Endothelial cell of umbilical vein (primary cell): ENCODE measurements at regions not wholly inside any gene's neighbourhood (a gene's known extent, or its start where the extent isn't known, plus 50 kb on each side); places are given as distances from the start of the nearest gene placed in this dataset.

Source experiments
- BruUV-seq: library from RNA; stranded (reverse); fragments of 400-500 nt; replicated peaks from 2 replicates; lab custom pipeline; 2021; lab: Mats Ljungman, UMichigan
- CTCF ChIA-PET: fragments of 300-600, 350-600 bp; sonication (Branson Sonifier 250); formaldehyde crosslinking; loops from one replicate; lab custom pipeline; 2021; ENCODE audit warnings: antibody characterized with exemption, inconsistent platforms; lab: Charles Lee
- POLR2A ChIA-PET: fragments of 300-600, 350-600 bp; sonication (Branson Sonifier 250); formaldehyde crosslinking; loops from one replicate; lab custom pipeline; 2021; ENCODE audit warnings: antibody characterized with exemption, inconsistent platforms; lab: Charles Lee
- DNase-seq: peaks from one replicate; pipeline ENCODE4 v3.0.0-alpha.2; 2011; ENCODE audit warnings: low read depth, low spot score
- FAIRE-seq: peaks from 2 replicates; lab custom pipeline; 2011; peaks lifted over from hg19 to GRCh38; lab: Jason Lieb, UNC
- H2AFZ ChIP-seq: 2 replicates; pipeline ENCODE4 v1.6.0; 2012; ENCODE audit warnings: low read depth, low read length, control low read depth, inconsistent platforms
- H3K27ac ChIP-seq: 2 replicates; pipeline ENCODE4 v1.5.1; 2011; ENCODE audit warnings: low read depth, mild to moderate bottlenecking, control low read depth, low read length, moderate library complexity; ENCODE audit not compliant: insufficient read depth
- H3K27me3 ChIP-seq, 2 experiments: 2 replicates each; pipeline versions ENCODE4 v1.6.0 to v1.6.1; 2011; ENCODE audit warnings: low read length in 2 of 2, mixed read lengths in 1 of 2; ENCODE audit not compliant: control insufficient read depth in 2 of 2, insufficient read depth in 2 of 2
- H3K36me3 ChIP-seq, 2 experiments: 2 replicates in 1 of 2; 3 replicates in 1 of 2; pipeline ENCODE4 v1.5.1; 2011; ENCODE audit warnings: low read length in 2 of 2, mild to moderate bottlenecking in 1 of 2, moderate library complexity in 1 of 2; ENCODE audit not compliant: control insufficient read depth in 2 of 2, insufficient read depth in 2 of 2; ENCODE audit errors: extremely low read depth in 1 of 2
- H3K4me1 ChIP-seq: 3 replicates; pipeline ENCODE4 v1.5.1; 2011; ENCODE audit warnings: mild to moderate bottlenecking, low read length; ENCODE audit not compliant: control insufficient read depth, insufficient read depth; ENCODE audit errors: extremely low read depth
- H3K4me2 ChIP-seq: 2 replicates; pipeline ENCODE4 v1.6.1; 2011; ENCODE audit warnings: low read length, control low read depth, mixed read lengths; ENCODE audit not compliant: insufficient read depth
- H3K4me3 ChIP-seq, 3 experiments: fragments of 200-600 bp in 1 of 3; sonication (generic), shearing (Covaris generic) in 1 of 3; replicated peaks in 1 of 3; 2 replicates each; pipeline ENCODE4 v1.5.1; 2011 to 2016; ENCODE audit warnings: control low read depth in 3 of 3, low read length in 3 of 3, mild to moderate bottlenecking in 2 of 3, inconsistent platforms in 1 of 3, low read depth in 1 of 3, moderate library complexity in 1 of 3; ENCODE audit not compliant: insufficient read depth in 1 of 3
- H3K79me2 ChIP-seq: 2 replicates; pipeline ENCODE4 v1.6.0; 2012; ENCODE audit warnings: low read length, inconsistent platforms; ENCODE audit not compliant: control insufficient read depth, insufficient read depth
- H3K9ac ChIP-seq: replicated peaks from 2 replicates; pipeline ENCODE3; 2011; ENCODE audit warnings: low read length, control low read depth; ENCODE audit not compliant: insufficient read depth; ENCODE audit errors: extremely low read depth
- H3K9me1 ChIP-seq: replicated peaks from 3 replicates; pipeline ENCODE4 v1.6.0; 2011; ENCODE audit warnings: mild to moderate bottlenecking, low read length; ENCODE audit not compliant: control insufficient read depth, insufficient read depth; ENCODE audit errors: extremely low read depth
- H3K9me3 ChIP-seq: replicated peaks from 2 replicates; pipeline ENCODE4 v1.5.1; 2012; ENCODE audit warnings: low read length, inconsistent platforms; ENCODE audit not compliant: control insufficient read depth, insufficient read depth
- H4K20me1 ChIP-seq: replicated peaks from 2 replicates; pipeline ENCODE3; 2011; ENCODE audit warnings: mild to moderate bottlenecking, low read length; ENCODE audit not compliant: control insufficient read depth, insufficient read depth; ENCODE audit errors: extremely low read depth
- CTCF ChIP-seq, 2 donors: IDR thresholded peaks; 1 replicate in 1 of 2; 2 replicates in 1 of 2; pipeline ENCODE4 v1.5.1; 2011; ENCODE audit warnings: low read length in 2 of 2, mild to moderate bottlenecking in 2 of 2, moderate library complexity in 2 of 2, control low read depth in 1 of 2, inconsistent platforms in 1 of 2, low read depth in 1 of 2; ENCODE audit not compliant: insufficient read depth in 1 of 2; ENCODE audit errors: extremely low read depth in 1 of 2
- EZH2 ChIP-seq: IDR thresholded peaks from 2 replicates; pipeline ENCODE4 v1.6.1; 2012; ENCODE audit warnings: borderline replicate concordance, low read depth, mild to moderate bottlenecking, moderate library complexity, low read length, inconsistent platforms; ENCODE audit not compliant: severe bottlenecking
- FOS ChIP-seq: IDR thresholded peaks from 2 replicates; pipeline ENCODE4 v1.6.1; 2011; ENCODE audit warnings: mild to moderate bottlenecking, low read length, moderate library complexity, borderline replicate concordance; ENCODE audit not compliant: insufficient read depth
- GATA2 ChIP-seq: IDR thresholded peaks from 2 replicates; pipeline ENCODE4 v1.7.0; 2011; ENCODE audit warnings: low read depth, mild to moderate bottlenecking, moderate library complexity, mixed read lengths, low read length; ENCODE audit not compliant: insufficient read length, insufficient read depth
- JUN ChIP-seq: IDR thresholded peaks from 2 replicates; pipeline ENCODE4 v1.6.1; 2011; ENCODE audit warnings: borderline replicate concordance, low read depth; ENCODE audit not compliant: insufficient read length, insufficient read depth
- MAX ChIP-seq: IDR thresholded peaks from 2 replicates; pipeline ENCODE4 v1.6.1; 2011; ENCODE audit not compliant: insufficient read depth, insufficient read length
- MYC ChIP-seq: IDR thresholded peaks from one replicate; pipeline ENCODE4 v1.6.1; 2011; ENCODE audit warnings: mild to moderate bottlenecking, low read depth, low read length
- POLR2A ChIP-seq: IDR thresholded peaks from 2 replicates; pipeline ENCODE4 v1.6.1; 2012; ENCODE audit warnings: low read depth, mild to moderate bottlenecking, control low read depth, low read length
- POLR2AphosphoS5 ChIP-seq: IDR thresholded peaks from 2 replicates; pipeline ENCODE4 v1.6.1; 2012; ENCODE audit warnings: low read depth, mild to moderate bottlenecking, control low read depth, low read length, moderate library complexity; ENCODE audit not compliant: insufficient read depth
- dilution Hi-C: fragments of 300-500 bp; cut with MboI; formaldehyde crosslinking; loops from one replicate; pipeline ENCODE4 v1.15.0; 2019; ENCODE audit warnings: low sequenced_read_pairs; ENCODE audit not compliant: extremely low pct_ligation_motif_present
- intact Hi-C: fragments of 100-400 bp; cut with micrococcal nuclease; formaldehyde crosslinking; loops from one replicate; pipeline ENCODE4 v1.10.0; 2022

- Histone ChIP-seq H3K9me1 (no peaks in the 10 kb centered on the region), H3K4me1 (no peaks in the 10 kb centered on the region), H2AFZ (no peak overlapping the region), H3K9me3 (no peaks in the 10 kb centered on the region), H3K36me3 (no peaks in the 10 kb centered on the region), H3K27ac (no peak overlapping the region), H3K9ac (no peak overlapping the region), H3K79me2 (no peaks in the 10 kb centered on the region), H4K20me1 (no peaks in the 10 kb centered on the region), H3K27me3 (no peaks in the 10 kb centered on the region), H3K4me3 (no peak overlapping the region), H3K4me2 (no peak overlapping the region)
- DNase-seq = no peak
- no peak for TF ChIP-seq EZH2
- TF ChIP-seq CTCF (IDR thresholded peaks at IDR 0.05; ENCODE audit: extremely low read depth in 1 of 2, insufficient read depth in 1 of 2, low read depth in 1 of 2, low read length in 2 of 2) = no peak
- dilution Hi-C loops (no loop called here), intact Hi-C loops (no loop called here)
- no TSS peak for BruUV-seq
- ChIA-PET CTCF (no interaction called here), POLR2A (no interaction called here)
- FAIRE-seq = no peak
Observed at GRCh38 chr17:55978578-55978977, 174.7 kb upstream of the ANKFN1 start.

GRCh38 chr17:55983096-55983495 is 170.2 kb upstream of the ANKFN1 start:
- intact Hi-C loops (no loop called here), dilution Hi-C loops (no loop called here)
- H3K9me1 ChIP-seq = no peaks in the 10 kb centered on the region
- H3K36me3 ChIP-seq = no peaks in the 10 kb centered on the region
- ChIA-PET CTCF (no interaction called here), POLR2A (no interaction called here)
- no peaks in the 10 kb centered on the region for H3K9me3 ChIP-seq
- H3K4me2 ChIP-seq = no peak overlapping the region
- H3K27me3 ChIP-seq = no peaks in the 10 kb centered on the region
- no peak overlapping the region for H3K9ac ChIP-seq
- H3K27ac ChIP-seq = no peak overlapping the region
- H3K4me1 ChIP-seq = no peaks in the 10 kb centered on the region
- H3K79me2 ChIP-seq = no peaks in the 10 kb centered on the region
- DNase-seq (no peak), FAIRE-seq (no peak)
- no peak overlapping the region for H3K4me3 ChIP-seq
- BruUV-seq = no TSS peak
- no peak overlapping the region for H2AFZ ChIP-seq
- no peaks in the 10 kb centered on the region for H4K20me1 ChIP-seq
- no peak for TF ChIP-seq CTCF (IDR thresholded peaks at IDR 0.05; ENCODE audit: extremely low read depth in 1 of 2, insufficient read depth in 1 of 2, low read depth in 1 of 2, low read length in 2 of 2)
- TF ChIP-seq FOS = no peak
- no peak for TF ChIP-seq MYC
- no peak for TF ChIP-seq MAX
- no peak for TF ChIP-seq POLR2AphosphoS5
- no peak for TF ChIP-seq JUN
- TF ChIP-seq POLR2A = no peak
- no peak for TF ChIP-seq EZH2
- TF ChIP-seq GATA2 = no peak
